Gastrocnemius medialis (tissue), 4 donors: ENCODE measurements at regions not wholly inside any gene's neighbourhood (a gene's known extent, or its start where the extent isn't known, plus 50 kb on each side); places are given as distances from the start of the nearest gene placed in this dataset.

ENCODE experiments used
- ATAC-seq, 2 donors: fragments of 150-250 bp; one replicate each; pipeline ENCODE4 v1.9.1; 2016
- DNase-seq, 2 donors: peaks; one replicate each; pipeline ENCODE4 v3.0.0-alpha.2; 2019
- H3K27ac ChIP-seq, 4 donors: fragments of 200-600 bp; sonication (generic); 1 replicate in 1 of 4; 2 replicates in 3 of 4; pipeline ENCODE4 v1.5.1; 2016 to 2018; ENCODE audit warnings: mild to moderate bottlenecking in 2 of 4, moderate library complexity in 1 of 4
- H3K27me3 ChIP-seq, 3 donors: fragments of 200-600 bp; sonication (generic) in 2 of 3; 1 replicate in 1 of 3; 2 replicates in 2 of 3; pipeline versions ENCODE4 v1.5.1 to v1.6.0; 2016 to 2019; ENCODE audit warnings: mild to moderate bottlenecking in 1 of 3, moderate library complexity in 1 of 3
- H3K36me3 ChIP-seq, 2 donors: fragments of 200-600 bp; sonication (generic) in 1 of 2; one replicate each; pipeline ENCODE4 v1.5.1; 2017 to 2018
- H3K4me1 ChIP-seq, 2 donors: fragments of 200-600 bp; sonication (generic) in 1 of 2; one replicate each; pipeline ENCODE4 v1.5.1; 2016 to 2017; ENCODE audit warnings: mild to moderate bottlenecking in 2 of 2
- H3K4me3 ChIP-seq, 4 donors: fragments of 200-600 bp; sonication (generic) in 3 of 4; 1 replicate in 1 of 4; 2 replicates in 3 of 4; pipeline ENCODE4 v1.5.1; 2016 to 2019; ENCODE audit warnings: mild to moderate bottlenecking in 2 of 4
- H3K9me3 ChIP-seq, 3 donors: fragments of 200-600 bp; sonication (generic) in 2 of 3; 1 replicate in 1 of 3; 2 replicates in 2 of 3; pipeline ENCODE4 v1.5.1; 2016 to 2019
- POLR2A ChIP-seq, 2 donors: fragments of 450-650 bp; IDR thresholded peaks; one replicate each; pipeline ENCODE4 v1.6.1; 2017; ENCODE audit warnings: antibody characterized with exemption in 2 of 2, mild to moderate bottlenecking in 2 of 2, moderate library complexity in 2 of 2
- in situ Hi-C, 4 donors: fragments of 200-750 bp; cut with MboI; loops; one replicate each; pipeline versions ENCODE4 v1.15.0 to v1.8.0; 2017; ENCODE audit warnings: low sequenced_read_pairs in 4 of 4
- intact Hi-C: fragments of 100-400 bp; cut with DNase I; formaldehyde crosslinking; loops from one replicate; pipeline ENCODE4 v1.15.1; 2023; ENCODE audit warnings: low total_unique reads
- TF ChIP-seq, protein P1 (sequence below), 5 experiments: fragments of 450-650 bp in 3 of 5; fragments of 200-600 bp in 2 of 5; sonication (generic) in 2 of 5; IDR thresholded peaks in 4 of 5; conservative IDR thresholded peaks in 1 of 5; 1 replicate in 4 of 5; 2 replicates in 1 of 5; pipeline ENCODE4 v1.5.1; 2016 to 2019; ENCODE audit warnings: antibody characterized with exemption in 5 of 5, mild to moderate bottlenecking in 3 of 5, moderate library complexity in 3 of 5

DNA sequence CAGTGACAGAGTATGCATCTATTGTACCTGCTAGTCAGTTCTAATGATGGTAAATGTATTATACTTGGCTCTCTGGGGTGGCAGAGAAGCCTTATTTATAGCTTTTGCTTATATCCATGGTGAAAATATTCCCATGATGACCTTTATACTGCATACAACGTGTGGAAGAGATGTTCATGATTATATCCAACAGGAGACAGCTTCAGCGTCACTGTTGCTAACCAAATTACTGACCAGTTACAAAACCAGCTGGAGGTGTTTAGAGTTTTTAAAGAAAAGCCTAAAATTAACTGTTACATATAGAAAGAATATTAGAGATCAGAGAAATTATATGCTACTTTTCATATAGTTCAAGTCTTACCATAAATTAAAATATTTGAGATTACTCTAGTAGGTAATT lies 280.8 kb downstream of the ETV1 start:
- intact Hi-C loops, result no loop called here

DNA sequence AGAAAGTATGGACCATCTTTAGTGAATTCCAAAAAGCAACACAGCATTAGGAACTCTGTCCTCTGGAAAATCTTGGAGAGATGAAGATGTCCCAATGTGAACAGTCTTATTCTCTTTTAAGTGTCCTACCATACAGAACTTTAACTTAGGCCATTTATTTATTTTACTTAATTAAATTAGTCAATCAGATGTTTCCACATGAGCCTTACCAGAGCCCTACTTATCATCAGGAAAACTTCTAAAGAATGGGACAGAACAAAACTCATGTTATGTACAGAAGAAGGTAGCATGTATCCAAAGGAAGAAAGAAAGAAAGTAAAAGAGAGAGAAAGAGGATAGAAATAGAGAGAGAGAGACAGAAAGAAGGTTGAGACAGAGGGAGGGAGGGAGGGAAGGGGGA lies 276.4 kb downstream of the ETV1 start:
- TF ChIP-seq, protein P1, sequence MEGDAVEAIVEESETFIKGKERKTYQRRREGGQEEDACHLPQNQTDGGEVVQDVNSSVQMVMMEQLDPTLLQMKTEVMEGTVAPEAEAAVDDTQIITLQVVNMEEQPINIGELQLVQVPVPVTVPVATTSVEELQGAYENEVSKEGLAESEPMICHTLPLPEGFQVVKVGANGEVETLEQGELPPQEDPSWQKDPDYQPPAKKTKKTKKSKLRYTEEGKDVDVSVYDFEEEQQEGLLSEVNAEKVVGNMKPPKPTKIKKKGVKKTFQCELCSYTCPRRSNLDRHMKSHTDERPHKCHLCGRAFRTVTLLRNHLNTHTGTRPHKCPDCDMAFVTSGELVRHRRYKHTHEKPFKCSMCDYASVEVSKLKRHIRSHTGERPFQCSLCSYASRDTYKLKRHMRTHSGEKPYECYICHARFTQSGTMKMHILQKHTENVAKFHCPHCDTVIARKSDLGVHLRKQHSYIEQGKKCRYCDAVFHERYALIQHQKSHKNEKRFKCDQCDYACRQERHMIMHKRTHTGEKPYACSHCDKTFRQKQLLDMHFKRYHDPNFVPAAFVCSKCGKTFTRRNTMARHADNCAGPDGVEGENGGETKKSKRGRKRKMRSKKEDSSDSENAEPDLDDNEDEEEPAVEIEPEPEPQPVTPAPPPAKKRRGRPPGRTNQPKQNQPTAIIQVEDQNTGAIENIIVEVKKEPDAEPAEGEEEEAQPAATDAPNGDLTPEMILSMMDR (IDR thresholded peaks at IDR 0.05 in 4 of 5, conservative IDR thresholded peaks at IDR 0.05 in 1 of 5), result no peak
- TF ChIP-seq POLR2A (IDR thresholded peaks at IDR 0.05), result no peak
- Histone ChIP-seq H3K36me3 (no peaks in the 10 kb centered on the region), H3K9me3 (peaks cover 0 to 3% (median 0%) of the 10 kb centered on the region in 3 donors), H3K4me1 (no peaks in the 10 kb centered on the region), H3K27me3 (no peaks in the 10 kb centered on the region), H3K4me3 (no peak overlapping the region), H3K27ac (no peak overlapping the region)
- intact Hi-C loops, result loop anchor here (5.0 kb wide), 1 partner anchor 1081 kb away; no protein-coding TSS in a partner anchor
- in situ Hi-C loops, result no loop called here
- no peak for DNase-seq
- ATAC-seq, result no peak

More for the DNA sequence above, 280.8 kb downstream of the ETV1 start:
- Histone ChIP-seq H3K9me3 (no peaks in the 10 kb centered on the region), H3K27me3 (no peaks in the 10 kb centered on the region), H3K36me3 (no peaks in the 10 kb centered on the region), H3K27ac (no peak overlapping the region), H3K4me1 (no peaks in the 10 kb centered on the region), H3K4me3 (no peak overlapping the region)
- TF ChIP-seq, protein P1 (IDR thresholded peaks at IDR 0.05 in 4 of 5, conservative IDR thresholded peaks at IDR 0.05 in 1 of 5), result no peak
- in situ Hi-C loops, result no loop called here
- DNase-seq (no peak), ATAC-seq (no peak)

DNA sequence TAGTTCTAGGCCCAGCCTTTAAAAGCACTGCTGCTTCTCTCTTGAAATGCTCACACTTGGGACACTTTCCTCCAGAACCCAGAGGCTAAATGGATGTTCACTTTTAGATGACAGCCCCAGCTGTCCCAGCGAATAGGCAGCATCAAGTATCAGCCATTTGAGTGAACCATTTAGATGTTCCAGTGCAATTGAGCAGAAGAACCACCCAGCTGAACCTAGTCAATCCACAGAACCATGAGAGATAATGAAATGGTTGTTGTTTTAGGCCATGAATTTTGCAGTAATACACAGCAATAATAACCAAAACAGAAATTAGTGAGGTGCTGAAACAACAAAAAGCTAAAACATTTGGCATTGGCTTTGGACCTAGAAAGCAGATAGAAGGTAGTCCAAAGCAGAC lies 273.9 kb downstream of the ETV1 start:
- Histone ChIP-seq H3K4me1 (no peaks in the 10 kb centered on the region), H3K9me3 (peaks cover 0 to 3% (median 0%) of the 10 kb centered on the region in 3 donors), H3K36me3 (no peaks in the 10 kb centered on the region), H3K4me3 (no peak overlapping the region), H3K27ac (no peak overlapping the region), H3K27me3 (no peaks in the 10 kb centered on the region)
- in situ Hi-C loops, result no loop called here
- ATAC-seq (no peak), DNase-seq (no peak)
- TF ChIP-seq POLR2A (IDR thresholded peaks at IDR 0.05), result no peak
- TF ChIP-seq, protein P1 (IDR thresholded peaks at IDR 0.05 in 4 of 5, conservative IDR thresholded peaks at IDR 0.05 in 1 of 5), result no peak
- intact Hi-C loops, result no loop called here

DNA sequence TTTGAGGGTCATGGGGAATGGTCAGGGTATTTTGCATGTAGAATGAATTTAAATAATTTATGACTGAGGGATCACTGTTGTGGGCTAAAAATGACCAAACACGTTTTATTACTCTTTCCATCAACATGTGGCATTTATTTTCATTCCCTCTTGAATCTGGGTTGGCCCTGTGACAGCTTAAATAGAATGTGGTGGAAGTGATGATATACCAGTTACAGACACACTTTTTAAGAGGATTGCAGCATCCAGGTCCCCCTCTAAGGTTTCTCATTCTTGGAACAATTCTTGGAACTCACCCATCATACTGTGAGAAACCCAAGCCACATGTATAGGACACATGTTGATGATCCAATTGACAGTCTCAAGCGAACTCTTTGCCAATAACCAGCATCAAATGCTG lies 272.4 kb downstream of the ETV1 start:
- no peaks in the 10 kb centered on the region for H3K4me1 ChIP-seq
- no peaks in the 10 kb centered on the region for H3K27me3 ChIP-seq
- H3K4me3 ChIP-seq, result no peak overlapping the region
- no peak overlapping the region for H3K27ac ChIP-seq
- in situ Hi-C loops (no loop called here), intact Hi-C loops (no loop called here)
- no peak for DNase-seq
- TF ChIP-seq POLR2A (IDR thresholded peaks at IDR 0.05), result no peak
- TF ChIP-seq, protein P1 (IDR thresholded peaks at IDR 0.05 in 4 of 5, conservative IDR thresholded peaks at IDR 0.05 in 1 of 5), result no peak
- no peak for ATAC-seq
- no peaks in the 10 kb centered on the region for H3K36me3 ChIP-seq
- H3K9me3 ChIP-seq, result peaks cover 0 to 3% (median 0%) of the 10 kb centered on the region in 3 donors
